HFFc6 (cell line): ENCODE measurements at regions not wholly inside any gene's neighbourhood (a gene's known extent, or its start where the extent isn't known, plus 50 kb on each side); places are given as distances from the start of the nearest gene placed in this dataset.

Source experiments
- DNase-seq: peaks from one replicate; pipeline ENCODE4 v3.0.0-alpha.2; 2018
- H3K27ac Mint-ChIP-seq: 2 replicates; pipeline ENCODE4 v1.8.0; 2020; ENCODE audit warnings: mild to moderate bottlenecking, mixed read lengths
- H3K27me3 Mint-ChIP-seq: 2 replicates; pipeline ENCODE4 v1.8.0; 2021; ENCODE audit warnings: mild to moderate bottlenecking, moderate library complexity, mixed read lengths; ENCODE audit not compliant: insufficient read depth
- H3K36me3 Mint-ChIP-seq: 2 replicates; pipeline ENCODE4 v1.8.0; 2021; ENCODE audit warnings: low read depth, mixed read lengths
- H3K4me1 Mint-ChIP-seq: 2 replicates; pipeline ENCODE4 v1.8.0; 2020; ENCODE audit warnings: low read depth, mixed read lengths
- H3K4me3 Mint-ChIP-seq: 2 replicates; pipeline ENCODE4 v1.8.0; 2020; ENCODE audit warnings: mild to moderate bottlenecking, moderate library complexity, mixed read lengths
- H3K9me3 Mint-ChIP-seq: 2 replicates; pipeline ENCODE4 v1.8.0; 2020; ENCODE audit warnings: mild to moderate bottlenecking, mixed read lengths
- TF ChIP-seq, protein P1 (sequence below): fragments of 200-600 bp; sonication (generic); IDR thresholded peaks from 2 replicates; pipeline ENCODE4 v1.5.0; 2021; ENCODE audit warnings: antibody characterized with exemption, mild to moderate bottlenecking

DNA sequence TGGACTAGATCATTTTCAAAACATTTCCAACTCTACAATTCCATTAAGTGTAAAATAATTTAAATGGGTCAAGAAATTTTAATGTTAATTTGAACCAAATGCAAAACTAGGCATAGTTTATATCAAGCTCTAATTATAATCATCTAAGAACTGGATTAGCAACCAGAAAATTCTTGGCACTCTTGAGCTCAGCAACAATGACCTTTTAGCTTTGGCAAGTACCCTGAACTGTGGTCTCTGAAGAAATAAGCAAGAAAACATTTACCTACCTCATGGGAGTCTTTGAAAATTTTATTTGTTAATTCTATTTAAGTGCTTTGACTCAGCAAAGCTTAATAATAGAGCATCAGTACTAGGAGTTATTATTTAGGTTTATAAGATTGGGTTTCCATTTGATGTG lies 313.2 kb downstream of the SATB2 start:
- H3K4me1 Mint-ChIP-seq: peaks cover 14% of the 10 kb centered on the region; the same call in 1 of the 2 replicates
- no peak overlapping the region for H3K27ac Mint-ChIP-seq
- peaks cover 7% of the 10 kb centered on the region for H3K27me3 Mint-ChIP-seq
- H3K4me3 Mint-ChIP-seq: no peak overlapping the region
- no peak for DNase-seq
- H3K9me3 Mint-ChIP-seq: no peaks in the 10 kb centered on the region
- TF ChIP-seq, protein P1, sequence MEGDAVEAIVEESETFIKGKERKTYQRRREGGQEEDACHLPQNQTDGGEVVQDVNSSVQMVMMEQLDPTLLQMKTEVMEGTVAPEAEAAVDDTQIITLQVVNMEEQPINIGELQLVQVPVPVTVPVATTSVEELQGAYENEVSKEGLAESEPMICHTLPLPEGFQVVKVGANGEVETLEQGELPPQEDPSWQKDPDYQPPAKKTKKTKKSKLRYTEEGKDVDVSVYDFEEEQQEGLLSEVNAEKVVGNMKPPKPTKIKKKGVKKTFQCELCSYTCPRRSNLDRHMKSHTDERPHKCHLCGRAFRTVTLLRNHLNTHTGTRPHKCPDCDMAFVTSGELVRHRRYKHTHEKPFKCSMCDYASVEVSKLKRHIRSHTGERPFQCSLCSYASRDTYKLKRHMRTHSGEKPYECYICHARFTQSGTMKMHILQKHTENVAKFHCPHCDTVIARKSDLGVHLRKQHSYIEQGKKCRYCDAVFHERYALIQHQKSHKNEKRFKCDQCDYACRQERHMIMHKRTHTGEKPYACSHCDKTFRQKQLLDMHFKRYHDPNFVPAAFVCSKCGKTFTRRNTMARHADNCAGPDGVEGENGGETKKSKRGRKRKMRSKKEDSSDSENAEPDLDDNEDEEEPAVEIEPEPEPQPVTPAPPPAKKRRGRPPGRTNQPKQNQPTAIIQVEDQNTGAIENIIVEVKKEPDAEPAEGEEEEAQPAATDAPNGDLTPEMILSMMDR: no peak
- no peaks in the 10 kb centered on the region for H3K36me3 Mint-ChIP-seq

DNA sequence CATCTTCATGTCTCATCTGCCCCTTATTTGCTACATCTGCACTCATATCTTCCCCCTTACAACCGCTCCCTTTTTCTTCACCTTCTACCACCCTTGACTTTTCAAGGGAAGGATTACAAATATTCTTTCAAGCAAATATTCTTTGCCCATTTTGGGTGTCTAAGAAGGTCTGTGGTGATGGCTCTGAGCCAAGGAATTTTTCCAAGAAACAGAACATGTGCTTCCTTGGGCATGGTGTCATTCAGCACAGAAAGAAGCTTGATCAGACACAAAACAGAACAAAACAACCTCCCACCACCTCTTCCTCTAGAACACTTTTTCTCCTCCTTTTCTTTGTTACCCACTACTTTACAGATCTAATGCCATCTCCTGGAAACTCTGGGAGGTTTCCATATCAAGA lies 313.7 kb downstream of the SATB2 start:
- TF ChIP-seq, protein P1: no peak
- H3K36me3 Mint-ChIP-seq: no peaks in the 10 kb centered on the region
- no peak overlapping the region for H3K4me3 Mint-ChIP-seq
- no peak overlapping the region for H3K27ac Mint-ChIP-seq
- H3K27me3 Mint-ChIP-seq: peaks cover 7% of the 10 kb centered on the region
- H3K4me1 Mint-ChIP-seq: peaks cover 14% of the 10 kb centered on the region; the same call in 1 of the 2 replicates
- DNase-seq: no peak
- no peaks in the 10 kb centered on the region for H3K9me3 Mint-ChIP-seq

DNA sequence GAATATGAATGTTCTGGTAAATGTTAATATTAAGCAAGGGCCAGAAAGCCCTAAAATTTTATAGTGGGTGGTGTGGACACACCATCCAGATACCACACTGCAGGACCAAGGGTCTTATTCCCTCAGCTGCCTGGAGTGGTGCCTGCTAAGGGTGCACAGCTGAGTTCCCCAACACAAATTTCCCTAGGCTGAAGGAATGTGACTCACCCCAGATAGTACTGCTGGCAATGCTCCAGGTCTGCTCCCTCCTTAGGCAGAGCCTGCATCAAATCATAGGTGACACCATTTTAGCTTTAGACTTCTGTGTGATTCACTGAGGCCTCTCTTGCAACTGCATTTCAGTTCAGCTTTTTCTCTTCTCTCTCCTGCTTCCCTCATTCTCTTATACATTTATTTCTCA lies 321.1 kb downstream of the SATB2 start:
- Mint-ChIP-seq H3K9me3 (no peaks in the 10 kb centered on the region), H3K27me3 (no peaks in the 10 kb centered on the region), H3K4me3 (no peak overlapping the region), H3K4me1 (peaks cover 14% of the 10 kb centered on the region), H3K27ac (no peak overlapping the region), H3K36me3 (no peaks in the 10 kb centered on the region)
- DNase-seq: peak; percentile 56
- TF ChIP-seq, protein P1: no peak

DNA sequence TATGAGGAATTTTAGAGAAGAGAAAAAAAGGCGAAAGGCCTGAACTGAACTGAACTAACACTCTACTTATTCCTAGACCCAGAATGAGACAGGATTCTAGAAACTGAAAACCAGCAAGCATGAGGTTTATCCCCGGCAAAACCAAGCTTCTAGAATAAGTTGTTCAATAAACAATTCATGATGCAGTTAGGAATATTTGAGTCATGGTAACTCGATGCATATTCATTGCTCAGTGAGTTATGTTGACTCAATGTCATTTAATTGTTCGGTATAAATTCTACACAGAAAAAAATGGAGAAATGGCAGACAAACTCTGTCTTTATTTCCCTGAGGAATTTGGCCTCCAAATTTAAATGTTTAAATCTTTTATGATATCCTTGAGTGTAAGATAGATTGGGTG lies 321.5 kb downstream of the SATB2 start:
- no peak overlapping the region for H3K4me3 Mint-ChIP-seq
- TF ChIP-seq, protein P1: no peak
- peaks cover 14% of the 10 kb centered on the region for H3K4me1 Mint-ChIP-seq
- H3K36me3 Mint-ChIP-seq: no peaks in the 10 kb centered on the region
- H3K27ac Mint-ChIP-seq: no peak overlapping the region
- no peaks in the 10 kb centered on the region for H3K9me3 Mint-ChIP-seq
- DNase-seq: peak; percentile 5
- no peaks in the 10 kb centered on the region for H3K27me3 Mint-ChIP-seq

DNA sequence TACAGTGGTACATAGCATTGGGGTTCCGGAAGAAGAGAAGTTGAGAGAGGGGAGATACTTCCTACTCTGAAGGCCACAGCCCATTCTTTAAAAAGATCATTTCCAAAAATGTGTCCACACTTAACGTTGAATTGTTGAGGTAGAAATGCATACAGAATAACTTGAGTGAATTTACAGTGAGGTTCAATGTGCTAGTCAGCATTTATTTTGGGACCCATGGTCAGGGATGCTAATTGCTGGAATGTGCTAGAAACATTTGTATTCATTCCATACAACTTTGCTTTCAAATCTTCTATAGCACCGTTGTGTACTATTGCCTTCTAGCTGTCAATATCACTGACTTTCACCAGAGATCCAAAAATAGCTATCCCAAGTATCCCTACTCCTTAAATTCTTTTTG lies 325.9 kb downstream of the SATB2 start:
- Mint-ChIP-seq H3K36me3 (no peaks in the 10 kb centered on the region), H3K4me3 (no peak overlapping the region), H3K4me1 (peaks cover 10% of the 10 kb centered on the region), H3K9me3 (no peaks in the 10 kb centered on the region), H3K27ac (no peak overlapping the region), H3K27me3 (no peaks in the 10 kb centered on the region)
- no peak for DNase-seq
- TF ChIP-seq, protein P1: no peak

DNA sequence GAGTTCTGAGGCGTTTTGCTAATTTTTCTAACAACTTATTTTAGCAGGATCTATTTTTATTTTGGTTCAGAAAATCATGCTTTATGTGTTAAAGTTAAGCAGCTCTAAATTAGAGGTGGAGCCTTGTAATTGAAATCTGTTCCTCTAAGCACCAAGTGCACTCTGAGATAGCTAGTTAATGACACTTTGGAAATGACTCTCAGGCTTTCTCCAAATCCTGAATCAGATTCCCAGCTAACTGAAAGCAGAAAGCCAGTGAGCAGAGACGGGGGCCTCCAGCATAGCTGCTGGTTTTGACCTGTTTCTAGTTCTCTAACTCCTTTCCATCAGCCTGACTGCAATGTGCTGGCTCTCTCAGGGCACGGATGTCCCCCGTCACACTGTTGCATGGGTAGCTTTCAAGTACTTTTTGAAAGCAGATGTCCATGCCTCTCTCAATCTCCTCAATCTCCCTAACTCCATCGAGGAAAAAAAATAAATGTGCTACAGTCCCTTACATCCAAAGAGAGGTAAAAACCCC lies 326.5 kb downstream of the SATB2 start:
- DNase-seq: no peak
- no peaks in the 10 kb centered on the region for H3K36me3 Mint-ChIP-seq
- H3K27ac Mint-ChIP-seq: no peak overlapping the region
- TF ChIP-seq, protein P1: no peak
- no peaks in the 10 kb centered on the region for H3K9me3 Mint-ChIP-seq
- H3K4me1 Mint-ChIP-seq: peaks cover 4% of the 10 kb centered on the region
- H3K4me3 Mint-ChIP-seq: no peak overlapping the region
- no peaks in the 10 kb centered on the region for H3K27me3 Mint-ChIP-seq
